ENCODE measurements at regions not wholly inside any gene's neighbourhood (a gene's known extent, or its start where the extent isn't known, plus 50 kb on each side); places are given as distances from the start of the nearest gene placed in this dataset.
A peak's percentile ranks its signal among the peaks of the same experiment; 100 is the strongest.
"Not testable (repeated sequence)": the region's sequence is repeated elsewhere in the genome, so short reads cannot be mapped to it uniquely, and the experiment has no call there.

- DNase-seq, result no peak
Observed at GRCh38 chr22:48080316-48081165, 1318.1 kb downstream of the TBC1D22A start.

DNA sequence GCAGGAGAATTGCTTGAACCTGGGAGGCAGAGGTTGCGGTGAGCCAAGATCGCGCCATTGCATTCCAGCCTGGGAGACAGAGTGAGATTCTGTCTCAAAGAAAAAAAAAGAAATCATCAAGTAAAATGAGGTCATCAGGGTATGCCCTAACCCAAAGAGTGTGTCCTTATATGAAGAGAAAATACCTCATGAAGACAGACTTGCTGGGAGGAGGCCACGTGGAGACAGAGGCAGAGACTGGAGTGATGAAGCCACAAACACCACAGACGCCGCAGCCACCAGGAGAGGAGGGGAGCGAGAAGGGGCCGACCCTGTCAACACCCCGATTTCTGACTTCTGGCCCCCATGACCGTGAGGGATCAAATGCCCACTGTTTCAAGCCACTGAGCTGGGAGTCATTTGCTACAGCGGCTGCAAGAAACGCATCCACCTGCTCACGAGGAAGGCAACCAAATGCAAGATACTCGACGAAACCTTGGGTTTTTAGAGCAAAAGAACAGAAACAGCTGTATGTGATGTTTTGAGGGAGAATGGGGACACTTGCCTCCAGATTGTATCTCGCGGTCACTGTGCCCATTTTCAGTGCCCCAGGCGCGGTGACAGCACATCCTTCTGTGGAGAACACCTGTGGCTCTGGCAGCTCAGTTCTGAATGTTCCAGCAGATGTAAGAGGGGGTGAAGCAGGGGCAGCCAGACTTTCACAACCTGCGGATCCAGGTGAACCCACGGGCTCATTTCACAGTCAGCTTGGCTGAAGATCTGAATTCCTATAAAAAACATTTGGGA is 1317.2 kb downstream of the TBC1D22A start:
- no peak for DNase-seq

DNA sequence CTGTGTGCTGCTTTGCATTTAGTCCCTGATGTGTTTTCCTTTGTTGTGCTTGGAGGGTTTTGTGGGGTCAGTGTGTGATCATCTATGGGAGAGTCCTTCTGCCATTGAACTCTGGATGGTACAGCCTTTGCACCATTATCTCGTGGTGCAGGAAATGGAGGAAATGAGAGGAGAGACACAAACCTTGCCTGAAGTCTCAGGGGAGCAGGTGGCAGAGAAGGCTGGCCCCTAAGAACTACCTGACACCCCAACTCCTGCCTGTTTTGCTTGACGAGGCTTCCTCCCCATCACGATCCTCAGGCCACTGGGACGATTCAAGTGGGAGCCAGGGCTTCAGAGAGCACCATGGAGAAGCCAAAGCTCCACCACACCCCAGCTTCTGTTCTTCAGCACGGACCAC is 1316.4 kb downstream of the TBC1D22A start:
- no peak for DNase-seq

GRCh38 chr22:48077699-48078098 is 1315.2 kb downstream of the TBC1D22A start:
- no peak for DNase-seq

- peak in 2 of 51 donors; percentile 6 to 24 for DNase-seq
Observed at GRCh38 chr22:48076008-48076407, 1313.6 kb downstream of the TBC1D22A start.

GRCh38 chr22:48075604-48076003 is 1313.2 kb downstream of the TBC1D22A start:
- DNase-seq, result no peak

- no peak for DNase-seq
Observed at GRCh38 chr22:48072777-48073176, 1310.3 kb downstream of the TBC1D22A start.

DNA sequence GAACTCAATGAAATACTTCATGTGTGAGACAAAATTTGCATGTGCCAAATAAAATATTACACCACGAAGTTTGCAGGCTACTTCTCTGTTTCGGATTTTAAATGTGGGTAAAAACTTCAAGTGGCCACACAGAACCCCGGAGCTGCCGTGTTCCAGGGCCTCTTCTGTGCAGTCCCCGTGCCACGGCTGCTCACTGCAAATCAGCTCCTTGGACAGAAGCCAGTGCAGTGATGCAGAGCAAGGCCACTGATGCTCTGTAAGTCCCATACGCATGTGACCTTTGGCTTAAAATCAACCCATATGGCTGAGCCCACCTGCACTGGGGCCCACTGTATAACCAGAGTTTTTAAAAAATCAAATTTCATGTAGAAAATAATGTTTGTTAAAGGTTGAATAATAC is 1309.4 kb downstream of the TBC1D22A start:
- DNase-seq, result no peak

DNA sequence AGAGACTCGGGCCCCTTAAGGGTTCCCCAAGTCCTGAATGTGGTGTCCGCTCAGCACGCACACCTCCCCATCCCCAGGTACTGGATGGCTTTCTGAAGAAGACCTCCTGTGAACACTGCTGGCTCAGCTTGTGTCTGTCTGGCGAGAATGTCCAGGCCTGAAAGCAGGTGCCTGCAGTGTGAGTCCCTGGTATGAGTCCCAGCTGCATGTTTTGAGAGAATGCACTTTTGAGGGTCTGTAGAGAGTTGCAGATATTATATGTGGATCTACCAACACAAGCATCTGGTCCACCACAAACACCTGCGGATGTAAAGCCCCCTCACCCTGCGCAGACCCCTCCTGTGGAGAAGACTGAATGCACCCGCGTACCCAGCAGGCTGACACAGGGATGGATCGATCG is 1308.9 kb downstream of the TBC1D22A start:
- DNase-seq, result no peak

DNA sequence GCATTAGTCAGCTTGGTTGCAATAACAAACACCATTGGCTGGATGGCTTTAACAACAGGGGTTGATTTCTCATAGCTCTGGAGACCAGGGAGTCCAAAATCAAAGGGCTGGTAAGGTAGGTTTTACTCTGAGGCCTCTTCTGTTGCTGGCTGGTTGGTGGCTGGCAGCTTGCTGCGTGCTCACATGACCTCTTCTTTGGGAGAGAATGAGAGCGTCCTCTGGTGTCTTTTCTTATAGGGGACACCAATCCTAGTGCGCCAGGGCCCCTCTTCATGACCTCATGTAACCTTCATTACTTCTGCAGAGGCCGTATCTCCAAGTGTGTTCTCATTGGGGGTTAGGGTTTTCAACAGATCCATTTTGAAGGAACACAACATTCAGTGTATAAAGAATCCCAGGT is 1308.3 kb downstream of the TBC1D22A start:
- no peak for DNase-seq

DNA sequence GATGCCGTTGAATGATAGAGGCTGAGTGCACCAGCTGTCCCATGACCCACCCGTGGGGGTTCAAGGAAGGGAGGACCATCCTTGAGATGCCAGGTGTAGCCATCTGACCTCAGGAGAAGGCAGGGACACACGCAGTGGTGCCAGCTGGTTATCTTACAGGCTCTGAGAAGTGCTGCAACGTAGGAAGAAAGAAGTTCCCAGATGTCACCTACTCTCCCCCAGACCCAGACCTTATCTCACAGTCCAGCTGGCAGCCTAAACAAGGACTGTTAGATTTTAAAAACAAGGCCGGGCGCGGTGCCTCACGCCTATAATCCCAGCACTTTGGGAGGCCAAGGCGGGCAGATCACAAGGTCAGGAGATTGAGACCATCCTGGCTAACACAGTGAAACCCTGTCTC is 1307.6 kb downstream of the TBC1D22A start:
- DNase-seq, result no peak

GRCh38 chr22:48069256-48069655 is 1306.8 kb downstream of the TBC1D22A start:
- DNase-seq, result no peak

DNA sequence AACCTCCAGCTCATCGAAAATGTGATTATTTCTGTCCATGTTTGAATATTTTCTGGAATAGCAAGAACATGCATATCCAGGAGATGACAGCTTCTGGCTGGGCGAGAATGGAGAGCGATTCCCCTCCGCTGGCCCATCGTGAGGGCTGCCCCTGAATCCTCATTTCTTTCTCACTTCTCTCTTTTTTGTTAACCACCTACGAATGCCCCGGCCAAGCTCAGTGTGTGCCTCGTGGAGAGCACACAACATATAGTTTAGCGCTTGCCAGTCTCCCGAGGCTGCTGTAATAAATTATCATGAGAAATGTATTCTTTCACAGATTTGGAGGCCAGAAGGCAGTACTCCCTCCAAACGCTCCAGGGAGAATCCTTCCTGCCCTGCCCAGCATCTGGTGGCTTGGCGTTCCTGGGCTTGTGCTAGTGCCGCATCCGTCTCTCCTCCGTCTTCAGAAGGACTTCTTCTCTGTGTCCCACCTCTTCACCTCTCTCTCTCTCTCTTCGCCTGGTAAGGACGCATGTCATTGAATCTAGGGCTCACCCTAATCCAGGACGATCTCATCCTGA is 1306.0 kb downstream of the TBC1D22A start:
- no peak for DNase-seq

DNA sequence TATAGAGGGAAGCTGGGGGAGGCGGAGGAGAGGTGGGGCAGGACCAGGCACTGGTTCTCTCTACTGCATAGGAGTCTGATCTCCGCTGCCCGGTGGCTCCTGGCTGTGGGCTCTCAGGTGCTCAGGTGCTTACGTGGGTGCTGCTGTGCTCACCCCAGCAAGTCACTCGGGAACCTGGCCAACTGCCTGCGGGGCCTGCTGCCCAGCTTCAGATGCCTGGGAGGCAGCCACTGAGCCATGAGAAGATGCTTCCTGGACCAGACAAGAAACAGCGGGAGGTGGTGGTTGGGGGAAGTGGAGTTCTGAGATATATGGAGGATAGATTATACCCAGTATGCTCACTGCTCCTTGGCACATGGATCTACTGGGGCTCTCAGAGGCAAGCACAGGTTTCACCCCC is 1303.4 kb downstream of the TBC1D22A start:
- no peak for DNase-seq

DNA sequence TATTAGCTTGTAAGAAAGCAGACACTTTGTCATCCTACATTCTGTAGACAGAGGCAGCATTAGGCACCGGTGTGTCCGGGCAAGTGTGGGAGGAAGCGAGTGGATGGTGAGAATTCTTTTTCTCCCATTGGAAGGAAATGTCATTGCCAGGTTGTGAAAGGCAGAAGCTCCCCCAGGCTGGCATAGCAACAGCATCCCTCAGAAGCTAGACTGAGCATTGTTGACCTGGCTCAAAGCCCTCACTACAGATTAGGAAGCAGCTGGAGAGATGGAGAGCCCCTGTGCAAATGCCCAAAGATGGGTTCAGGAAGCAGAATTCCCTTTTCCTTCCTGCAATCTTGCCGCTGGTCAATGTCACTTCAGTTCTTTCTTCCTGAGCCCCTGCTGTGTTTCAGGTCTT is 1299.3 kb downstream of the TBC1D22A start:
- no peak for DNase-seq

DNA sequence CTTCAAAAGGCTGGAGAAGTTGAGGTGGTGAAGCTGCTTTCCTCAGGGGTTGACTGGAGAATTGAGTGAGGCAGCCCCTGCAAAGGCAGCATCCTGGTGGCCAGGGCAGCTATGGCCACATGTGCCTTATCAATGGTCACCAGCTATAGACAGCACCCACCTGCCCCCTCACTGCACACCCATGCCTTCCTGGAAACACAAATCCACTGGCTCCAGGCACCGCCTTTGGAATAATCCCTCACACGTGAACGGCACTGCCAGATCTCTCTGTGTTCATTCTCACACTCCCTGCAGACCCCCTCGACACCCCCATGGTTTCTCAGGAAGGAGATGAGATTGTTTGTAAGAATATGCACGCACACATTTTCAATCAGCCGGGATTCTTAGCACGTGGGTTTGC is 1297.8 kb downstream of the TBC1D22A start:
- DNase-seq, result no peak

DNA sequence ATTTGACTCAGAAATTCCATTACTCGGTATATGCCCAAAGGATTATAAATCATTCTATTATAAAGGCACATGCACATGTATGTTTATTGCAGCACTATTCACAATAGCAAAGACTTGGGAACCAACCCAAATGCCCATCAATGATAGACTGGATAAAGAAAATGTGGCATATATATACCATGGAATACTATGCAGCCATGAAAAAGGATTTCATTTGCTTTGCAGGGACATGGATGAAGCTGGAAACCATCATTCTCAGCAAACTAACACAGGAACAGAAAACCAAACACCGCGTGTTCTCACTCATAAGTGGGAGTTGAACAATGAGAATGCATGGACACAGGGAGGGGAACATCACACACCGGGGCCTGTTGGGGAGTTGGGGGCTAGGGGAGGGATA is 1297.1 kb downstream of the TBC1D22A start:
- DNase-seq, result not testable (repeated sequence)

GRCh38 chr22:48057116-48057835 is 1294.8 kb downstream of the TBC1D22A start:
- no peak for DNase-seq

DNA sequence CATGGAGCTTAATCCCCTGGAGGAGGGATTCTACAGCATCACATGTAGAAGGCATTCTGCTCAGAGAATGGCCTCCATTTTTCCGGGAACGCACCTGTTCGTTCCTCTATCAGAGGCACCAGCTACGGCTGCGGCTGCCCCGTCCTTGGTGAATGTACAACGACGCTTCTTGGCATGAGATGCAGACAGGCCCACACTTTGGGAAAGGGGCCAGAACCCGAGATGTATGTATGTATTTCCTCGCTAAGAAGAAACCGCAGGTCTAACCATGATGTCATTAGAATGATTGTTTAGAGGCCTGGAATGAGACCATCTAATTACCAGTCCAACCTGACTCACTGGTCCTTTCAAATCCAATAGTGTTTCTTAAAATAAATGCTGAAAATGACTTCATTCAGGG is 1293.4 kb downstream of the TBC1D22A start:
- no peak for DNase-seq

DNA sequence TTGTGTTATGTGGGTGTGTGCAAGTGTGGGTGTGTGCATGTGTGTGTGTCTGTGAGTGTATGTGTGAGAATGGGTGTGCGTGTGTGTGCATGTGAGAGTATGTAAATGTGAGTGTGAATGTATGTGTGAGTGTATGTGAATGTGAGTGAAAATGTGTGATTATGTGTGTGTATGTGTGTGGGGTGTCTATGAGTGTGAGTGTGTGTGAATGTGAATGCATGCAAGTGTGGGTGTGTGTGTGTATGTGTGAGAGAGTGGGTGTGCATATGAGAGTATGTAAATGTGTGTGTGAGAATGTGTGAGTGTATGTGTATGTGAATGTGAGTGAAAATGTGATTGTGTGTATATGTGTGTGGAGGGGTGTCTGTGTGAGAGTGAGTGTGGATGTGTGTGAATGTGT is 1292.7 kb downstream of the TBC1D22A start:
- DNase-seq, result no peak

DNA sequence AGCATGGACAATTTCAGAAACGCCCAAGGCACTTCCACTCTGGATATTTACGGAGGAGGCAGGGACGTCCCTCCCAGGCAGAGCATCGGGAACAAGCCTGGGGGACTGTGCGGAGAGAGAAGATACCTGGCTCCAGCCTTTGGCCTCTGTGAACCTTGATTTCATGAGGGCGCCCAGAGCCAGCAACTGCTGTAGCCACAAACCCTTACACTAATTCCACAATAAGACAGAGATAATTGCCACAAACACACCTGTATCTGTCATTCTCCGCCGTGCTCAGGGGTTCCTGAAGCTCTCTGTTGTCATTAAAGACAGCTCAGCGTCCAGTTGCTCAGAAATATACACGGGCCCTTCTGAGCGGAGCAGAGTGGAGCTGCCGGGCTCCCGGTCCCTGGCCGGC is 1292.1 kb downstream of the TBC1D22A start:
- no peak for DNase-seq

- DNase-seq, result no peak
Observed at GRCh38 chr22:48053973-48054372, 1291.5 kb downstream of the TBC1D22A start.

Data from hypothalamus (tissue), 51 donors.